T-cell (primary cell): ENCODE measurements at regions not wholly inside any gene's neighbourhood (a gene's known extent, or its start where the extent isn't known, plus 50 kb on each side); places are given as distances from the start of the nearest gene placed in this dataset.

Experiments
- ATAC-seq, 4 experiments: fragments of 200-7000 bp in 3 of 4; fragments of 150-1000 bp in 1 of 4; cut with Tn5 transposase; replicated peaks in 1 of 4; 1 replicate in 3 of 4; 2 replicates in 1 of 4; pipeline ENCODE4 v1.10.0; 2021; ENCODE audit warnings: moderate library complexity in 3 of 4, mild to moderate bottlenecking in 2 of 4, moderate number of reproducible peaks in 1 of 4
- CTCF ChIA-PET, 2 donors: fragments of 300-600 bp; sonication (Branson Sonifier 250); formaldehyde crosslinking; loops; one replicate each; lab custom pipeline; 2022; ENCODE audit warnings: antibody characterized with exemption in 2 of 2; lab: Charles Lee
- POLR2A ChIA-PET, 2 donors: fragments of 300-600 bp; sonication (Branson Sonifier 250); formaldehyde crosslinking; loops; one replicate each; lab custom pipeline; 2022; ENCODE audit warnings: antibody characterized with exemption in 2 of 2; lab: Charles Lee
- DNase-seq, 35 experiments: peaks; one replicate each; pipeline versions ENCODE4 v3.0.0 to v3.0.0-alpha.2; 2013 to 2023
- H3K27ac ChIP-seq: one replicate; pipeline ENCODE4 v1.5.1; 2013; ENCODE audit warnings: low read length
- H3K27me3 ChIP-seq, 2 experiments: replicated peaks in 1 of 2; 1 replicate in 1 of 2; 2 replicates in 1 of 2; pipeline versions ENCODE4 v1.6.1 to v1.7.0; 2013; ENCODE audit warnings: low read length in 1 of 2, mixed read lengths in 1 of 2; ENCODE audit not compliant: control insufficient read depth in 2 of 2, insufficient read depth in 2 of 2; ENCODE audit errors: extremely low read depth in 1 of 2
- H3K36me3 ChIP-seq, 2 donors: 1 replicate in 1 of 2; 2 replicates in 1 of 2; pipeline versions ENCODE4 v1.6.1 to v1.7.0; 2013; ENCODE audit warnings: low read length in 1 of 2; ENCODE audit not compliant: control insufficient read depth in 2 of 2, insufficient read depth in 1 of 2; ENCODE audit errors: extremely low read depth in 1 of 2
- H3K4me1 ChIP-seq, 2 experiments: 1 replicate in 1 of 2; 2 replicates in 1 of 2; pipeline versions ENCODE4 v1.6.1 to v1.7.0; 2013; ENCODE audit warnings: low read length in 2 of 2, mixed read lengths in 1 of 2; ENCODE audit not compliant: insufficient read depth in 2 of 2, control insufficient read depth in 1 of 2; ENCODE audit errors: extremely low read depth in 1 of 2
- H3K4me3 ChIP-seq, 2 donors: 1 replicate in 1 of 2; 2 replicates in 1 of 2; pipeline versions ENCODE4 v1.5.1 to v1.7.0; 2013; ENCODE audit warnings: mild to moderate bottlenecking in 2 of 2, low read length in 1 of 2, moderate library complexity in 1 of 2; ENCODE audit not compliant: control insufficient read depth in 1 of 2; ENCODE audit errors: extremely low read depth in 1 of 2
- H3K9me3 ChIP-seq: 2 replicates; pipeline ENCODE4 v1.7.0; 2013
- H3K27ac Mint-ChIP-seq, 2 donors: one replicate each; pipeline ENCODE4 v1.8.0; 2020 to 2021; ENCODE audit warnings: mild to moderate bottlenecking in 2 of 2, mixed read lengths in 2 of 2
- H3K27me3 Mint-ChIP-seq, 2 donors: one replicate each; pipeline ENCODE4 v1.8.0; 2021 to 2022; ENCODE audit warnings: mixed read lengths in 2 of 2
- H3K36me3 Mint-ChIP-seq: one replicate; pipeline ENCODE4 v1.8.0; 2021; ENCODE audit warnings: mixed read lengths
- H3K4me1 Mint-ChIP-seq, 3 donors: one replicate each; pipeline ENCODE4 v1.8.0; 2020 to 2022; ENCODE audit warnings: mixed read lengths in 3 of 3, mild to moderate bottlenecking in 1 of 3
- H3K4me3 Mint-ChIP-seq, 3 donors: one replicate each; pipeline ENCODE4 v1.8.0; 2020 to 2022; ENCODE audit warnings: mild to moderate bottlenecking in 3 of 3, mixed read lengths in 3 of 3, moderate library complexity in 3 of 3
- H3K9me3 Mint-ChIP-seq, 3 donors: one replicate each; pipeline ENCODE4 v1.8.0; 2020 to 2022; ENCODE audit warnings: mixed read lengths in 3 of 3
- WGBS: methylation state at CpG from one replicate; pipeline ENCODE4 v1.1.5; 2013; ENCODE audit warnings: missing lambda C conversion rate; ENCODE audit not compliant: insufficient coverage; 5-methylcytosine and 5-hydroxymethylcytosine counted together

- Histone ChIP-seq H3K9me3 (no peaks in the 10 kb centered on the region), H3K36me3 (no peaks in the 10 kb centered on the region), H3K4me3 (no peak overlapping the region), H3K27ac (no peak overlapping the region), H3K4me1 (no peaks in the 10 kb centered on the region), H3K27me3 (no peaks in the 10 kb centered on the region)
- H3K4me1 Mint-ChIP-seq = no peaks in the 10 kb centered on the region
- H3K27me3 Mint-ChIP-seq = no peaks in the 10 kb centered on the region
- no peak for ATAC-seq
- H3K4me3 Mint-ChIP-seq = no peak overlapping the region
- WGBS = 78% methylated on average over 5 of the region's 5 CpGs
- no peak overlapping the region for H3K27ac Mint-ChIP-seq
- no peaks in the 10 kb centered on the region for H3K36me3 Mint-ChIP-seq
- POLR2A ChIA-PET = no interaction called here
- CTCF ChIA-PET = no interaction called here
- DNase-seq = no peak
- peaks cover 0 to 4% (median 2%) of the 10 kb centered on the region in 3 donors for H3K9me3 Mint-ChIP-seq
Observed at GRCh38 chr18:25445430-25445829, 93.5 kb upstream of the ZNF521 start.

DNA sequence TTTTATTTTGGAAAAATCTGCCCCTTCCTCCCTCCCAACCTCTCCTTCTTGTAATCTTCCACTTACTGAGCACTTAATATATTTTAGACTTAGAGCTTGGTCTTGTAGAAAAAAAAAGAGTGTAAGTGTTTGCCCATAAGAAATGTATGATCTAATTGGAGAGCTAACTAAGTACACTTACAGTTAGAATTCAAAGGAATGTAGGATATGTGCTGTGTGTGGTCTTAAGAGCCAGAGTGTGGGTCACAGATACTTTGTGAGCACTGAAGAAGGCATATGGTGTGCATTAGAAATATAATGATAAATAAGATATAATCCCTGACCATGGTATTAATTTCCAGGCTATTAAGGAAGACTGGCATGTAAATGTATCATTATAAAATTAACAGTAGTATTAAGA lies 91.8 kb upstream of the ZNF521 start:
- Histone ChIP-seq H3K4me3 (no peak overlapping the region), H3K4me1 (no peaks in the 10 kb centered on the region), H3K36me3 (no peaks in the 10 kb centered on the region), H3K27me3 (no peaks in the 10 kb centered on the region), H3K9me3 (no peaks in the 10 kb centered on the region), H3K27ac (no peak overlapping the region)
- Mint-ChIP-seq H3K4me3 (no peak overlapping the region), H3K9me3 (peaks cover 0 to 2% (median 0%) of the 10 kb centered on the region in 3 donors), H3K4me1 (no peaks in the 10 kb centered on the region), H3K36me3 (no peaks in the 10 kb centered on the region), H3K27ac (no peak overlapping the region), H3K27me3 (no peaks in the 10 kb centered on the region)
- POLR2A ChIA-PET = no interaction called here
- CTCF ChIA-PET = no interaction called here
- ATAC-seq (no peak), DNase-seq (no peak)

DNA sequence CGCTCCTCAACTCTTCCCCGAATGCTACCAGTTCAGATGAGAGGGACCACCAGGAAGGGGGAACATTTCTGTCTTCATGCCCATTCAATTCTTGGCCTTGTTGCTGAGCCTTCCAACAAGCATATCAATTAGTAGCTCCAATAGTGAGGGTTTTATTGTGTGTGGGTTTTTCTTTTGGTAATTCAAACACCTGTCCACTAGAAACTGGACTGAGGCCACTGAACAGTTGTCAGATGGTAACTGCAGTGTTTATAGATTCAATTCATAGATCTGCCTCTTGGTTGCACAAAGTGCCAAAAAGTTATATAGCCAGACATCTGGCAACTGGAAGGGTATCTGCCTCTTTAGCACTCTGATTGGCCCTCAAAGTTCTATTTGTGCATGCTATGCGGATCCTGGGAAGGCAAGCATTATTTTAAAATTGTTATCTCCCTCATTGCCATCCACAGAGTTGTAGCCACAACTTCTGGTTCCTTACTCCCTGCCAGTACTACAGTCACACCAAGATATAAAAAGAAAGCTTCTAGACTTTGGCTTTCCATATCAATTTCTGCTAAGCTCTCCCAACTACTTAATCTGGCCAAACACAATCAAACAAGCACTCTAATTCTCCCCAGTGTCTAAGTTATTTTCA lies 83.3 kb upstream of the ZNF521 start:
- Mint-ChIP-seq H3K36me3 (no peaks in the 10 kb centered on the region), H3K27ac (no peak overlapping the region), H3K4me3 (no peak overlapping the region), H3K9me3 (no peaks in the 10 kb centered on the region), H3K27me3 (no peaks in the 10 kb centered on the region), H3K4me1 (no peaks in the 10 kb centered on the region)
- no peak for ATAC-seq
- Histone ChIP-seq H3K27ac (no peak overlapping the region), H3K9me3 (no peaks in the 10 kb centered on the region), H3K4me3 (no peak overlapping the region), H3K4me1 (no peaks in the 10 kb centered on the region), H3K27me3 (no peaks in the 10 kb centered on the region), H3K36me3 (no peaks in the 10 kb centered on the region)
- CTCF ChIA-PET = no interaction called here
- no peak for DNase-seq
- 83% methylated on average over 1 of the region's 3 CpGs for WGBS
- POLR2A ChIA-PET = no interaction called here

- no peak for DNase-seq
- H3K4me1 ChIP-seq = no peaks in the 10 kb centered on the region
- no peak overlapping the region for H3K4me3 ChIP-seq
- ChIA-PET CTCF (no interaction called here), POLR2A (no interaction called here)
- Mint-ChIP-seq H3K9me3 (no peaks in the 10 kb centered on the region), H3K4me1 (no peaks in the 10 kb centered on the region), H3K36me3 (no peaks in the 10 kb centered on the region), H3K27ac (no peak overlapping the region), H3K27me3 (no peaks in the 10 kb centered on the region), H3K4me3 (no peak overlapping the region)
- H3K27me3 ChIP-seq = no peaks in the 10 kb centered on the region
- no peak for ATAC-seq
- H3K27ac ChIP-seq = no peak overlapping the region
- no peaks in the 10 kb centered on the region for H3K9me3 ChIP-seq
- H3K36me3 ChIP-seq = no peaks in the 10 kb centered on the region
- WGBS = 80% methylated on average over 1 of the region's 2 CpGs
Observed at GRCh38 chr18:25434745-25435144, 82.8 kb upstream of the ZNF521 start.

GRCh38 chr18:25433590-25433989 lies 81.6 kb upstream of the ZNF521 start:
- Mint-ChIP-seq H3K27ac (no peak overlapping the region), H3K27me3 (no peaks in the 10 kb centered on the region), H3K36me3 (no peaks in the 10 kb centered on the region), H3K4me3 (no peak overlapping the region), H3K9me3 (no peaks in the 10 kb centered on the region), H3K4me1 (no peaks in the 10 kb centered on the region)
- ATAC-seq (no peak), DNase-seq (no peak)
- WGBS = no CpG with 5 or more reads among the region's 3 CpGs
- Histone ChIP-seq H3K4me3 (no peak overlapping the region), H3K27me3 (no peaks in the 10 kb centered on the region), H3K27ac (no peak overlapping the region), H3K4me1 (no peaks in the 10 kb centered on the region), H3K9me3 (no peaks in the 10 kb centered on the region), H3K36me3 (no peaks in the 10 kb centered on the region)
- ChIA-PET CTCF (no interaction called here), POLR2A (interaction anchor here in 1 of 2 donors (0.6 kb wide), 1 partner anchor 356 kb away, joined by 4 read pairs; no protein-coding TSS in a partner anchor)

GRCh38 chr18:25425024-25425423 lies 73.1 kb upstream of the ZNF521 start:
- no peak overlapping the region for H3K27ac ChIP-seq
- no peaks in the 10 kb centered on the region for H3K9me3 ChIP-seq
- 45% methylated on average over 1 of the region's 5 CpGs for WGBS

GRCh38 chr18:25423760-25424159 lies 71.8 kb upstream of the ZNF521 start:
- Mint-ChIP-seq H3K9me3 (peaks cover 0 to 15% (median 3%) of the 10 kb centered on the region in 3 donors), H3K27ac (no peak overlapping the region), H3K4me1 (no peaks in the 10 kb centered on the region), H3K36me3 (no peaks in the 10 kb centered on the region), H3K27me3 (peaks cover 2 to 6% of the 10 kb centered on the region in 2 donors), H3K4me3 (no peak overlapping the region)
- H3K4me1 ChIP-seq = no peaks in the 10 kb centered on the region
- DNase-seq = no peak
- POLR2A ChIA-PET = no interaction called here
- CTCF ChIA-PET = no interaction called here
- no peak overlapping the region for H3K27ac ChIP-seq
- WGBS = no CpG with 5 or more reads among the region's 2 CpGs
- ATAC-seq = no peak
- no peaks in the 10 kb centered on the region for H3K36me3 ChIP-seq
- H3K9me3 ChIP-seq = no peaks in the 10 kb centered on the region
- no peak overlapping the region for H3K4me3 ChIP-seq
- H3K27me3 ChIP-seq = no peaks in the 10 kb centered on the region

More at GRCh38 chr18:25425024-25425423, 73.1 kb upstream of the ZNF521 start:
- peaks cover 2 to 6% of the 10 kb centered on the region in 2 donors for H3K27me3 Mint-ChIP-seq
- H3K4me3 Mint-ChIP-seq = no peak overlapping the region
- H3K4me1 ChIP-seq = no peaks in the 10 kb centered on the region
- peaks cover 0 to 15% (median 3%) of the 10 kb centered on the region in 3 donors for H3K9me3 Mint-ChIP-seq
- ChIA-PET POLR2A (no interaction called here), CTCF (no interaction called here)
- ATAC-seq (no peak), DNase-seq (no peak)
- H3K4me3 ChIP-seq = no peak overlapping the region
- H3K27me3 ChIP-seq = no peaks in the 10 kb centered on the region
- H3K27ac Mint-ChIP-seq = no peak overlapping the region
- no peaks in the 10 kb centered on the region for H3K4me1 Mint-ChIP-seq
- no peaks in the 10 kb centered on the region for H3K36me3 Mint-ChIP-seq
- no peaks in the 10 kb centered on the region for H3K36me3 ChIP-seq
